Stimulated activated CD8-positive, alpha-beta memory T cell treated with anti-CD3 and anti-CD28 coated beads, Interleukin-15, amount 100 ng/mL, for 1 hour (primary cell): ENCODE measurements at regions not wholly inside any gene's neighbourhood (a gene's known extent, or its start where the extent isn't known, plus 50 kb on each side); places are given as distances from the start of the nearest gene placed in this dataset.

Experiments
- DNase-seq: peaks from one replicate; pipeline ENCODE4 v3.0.0-alpha.2; 2020; ENCODE audit warnings: low read depth

DNA sequence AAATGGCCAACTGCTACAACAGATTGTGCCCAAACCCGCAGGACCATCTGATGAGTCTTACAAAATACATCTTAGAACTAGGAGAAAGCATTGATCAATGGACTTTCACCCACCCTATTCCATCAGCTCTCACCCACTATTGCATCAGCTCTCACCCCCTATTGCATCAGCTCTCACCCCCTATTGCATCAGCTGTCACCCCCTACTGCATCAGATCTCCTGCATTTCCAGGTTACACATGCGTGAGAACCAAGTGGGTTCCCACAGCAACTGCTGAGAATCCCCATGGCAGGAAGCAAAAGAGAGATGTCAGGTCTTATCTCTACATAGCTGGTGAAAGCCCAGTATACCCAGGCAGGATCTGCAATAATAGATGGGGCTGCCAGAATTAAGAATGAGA is 533.5 kb downstream of the LTN1 start:
- no peak for DNase-seq

DNA sequence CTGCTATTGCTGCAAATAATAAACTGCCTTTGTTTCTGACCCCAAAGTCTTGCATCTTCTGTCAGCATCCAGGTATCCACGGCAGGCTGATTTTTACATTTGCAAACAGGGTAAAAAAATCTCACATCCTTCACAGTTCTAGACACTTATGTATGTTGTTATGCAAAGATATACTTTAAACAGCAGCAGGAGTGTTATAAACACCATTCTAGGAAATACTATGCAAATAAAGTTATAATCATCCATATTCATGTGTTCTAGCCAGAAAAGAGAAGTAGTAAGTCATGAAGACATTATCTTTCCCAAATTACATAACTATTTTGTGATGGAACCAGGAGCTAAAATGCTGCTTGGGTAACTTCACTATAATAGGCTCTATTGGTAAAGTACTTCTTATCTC is 534.2 kb downstream of the LTN1 start:
- no peak for DNase-seq

DNA sequence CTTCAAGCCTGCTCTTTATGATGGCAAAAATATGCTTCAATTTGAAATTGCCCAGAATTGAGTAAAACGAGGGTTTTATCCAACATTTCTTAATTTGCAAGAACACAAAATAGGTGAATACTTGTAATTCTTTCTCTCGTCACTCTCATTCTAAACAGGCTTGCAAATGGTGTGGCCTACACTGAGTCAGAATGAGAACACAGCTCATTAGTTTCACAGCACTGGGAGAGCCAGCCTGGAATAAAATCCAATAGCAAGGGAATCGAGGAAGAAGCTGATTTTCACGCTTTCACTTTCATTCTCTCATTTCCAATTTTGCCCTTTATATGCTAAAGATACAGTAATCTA is 537.5 kb downstream of the LTN1 start:
- DNase-seq = no peak

DNA sequence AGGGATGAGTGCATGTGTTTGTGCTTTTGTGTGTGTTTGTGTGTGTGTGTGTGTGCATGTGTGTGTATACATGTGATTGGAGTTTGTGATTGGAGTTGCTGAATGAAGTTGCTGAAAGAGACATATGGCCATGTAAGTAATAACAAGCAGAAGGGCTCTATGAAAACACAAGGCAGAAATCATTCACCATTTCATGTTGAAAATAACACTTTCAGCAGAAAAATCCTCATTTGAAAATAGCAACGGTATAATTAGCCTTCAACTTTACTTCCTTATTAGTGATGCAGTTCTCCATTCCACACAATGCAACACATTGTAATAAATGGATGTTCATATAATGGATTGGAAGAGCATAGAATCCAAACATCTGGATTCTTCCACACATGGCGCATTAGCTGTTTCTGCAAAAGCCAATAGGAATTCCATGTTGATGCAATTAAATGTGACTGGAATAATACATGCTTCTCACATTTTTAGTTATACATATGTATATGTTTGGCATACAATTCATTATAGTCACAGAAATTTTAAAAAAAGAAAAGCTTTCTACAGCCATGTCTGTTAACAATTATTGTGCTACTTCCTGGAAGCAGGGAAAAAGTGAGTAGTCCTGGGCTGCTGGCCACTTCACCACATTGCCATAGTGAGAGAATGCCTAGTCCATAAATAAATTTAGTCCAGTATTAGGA is 538.0 kb downstream of the LTN1 start:
- no peak for DNase-seq

DNA sequence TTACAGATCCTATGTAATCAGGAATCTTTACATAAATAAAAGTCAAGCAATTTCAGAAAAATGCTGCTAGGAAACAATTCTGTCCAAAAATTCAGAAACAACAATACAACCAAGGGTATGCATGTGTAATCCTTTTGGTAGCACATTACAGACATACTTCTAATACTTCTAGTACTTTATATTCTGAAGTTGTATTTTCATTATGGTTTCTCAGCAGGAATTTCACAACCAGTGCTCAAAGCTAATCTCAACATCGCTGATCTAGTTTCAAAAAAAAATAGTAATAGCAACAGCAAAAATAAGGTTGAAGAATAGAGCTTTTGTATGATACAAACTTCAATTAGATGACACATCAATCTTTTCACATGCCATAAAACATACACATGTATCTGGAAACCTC is 545.2 kb downstream of the LTN1 start:
- DNase-seq = no peak

DNA sequence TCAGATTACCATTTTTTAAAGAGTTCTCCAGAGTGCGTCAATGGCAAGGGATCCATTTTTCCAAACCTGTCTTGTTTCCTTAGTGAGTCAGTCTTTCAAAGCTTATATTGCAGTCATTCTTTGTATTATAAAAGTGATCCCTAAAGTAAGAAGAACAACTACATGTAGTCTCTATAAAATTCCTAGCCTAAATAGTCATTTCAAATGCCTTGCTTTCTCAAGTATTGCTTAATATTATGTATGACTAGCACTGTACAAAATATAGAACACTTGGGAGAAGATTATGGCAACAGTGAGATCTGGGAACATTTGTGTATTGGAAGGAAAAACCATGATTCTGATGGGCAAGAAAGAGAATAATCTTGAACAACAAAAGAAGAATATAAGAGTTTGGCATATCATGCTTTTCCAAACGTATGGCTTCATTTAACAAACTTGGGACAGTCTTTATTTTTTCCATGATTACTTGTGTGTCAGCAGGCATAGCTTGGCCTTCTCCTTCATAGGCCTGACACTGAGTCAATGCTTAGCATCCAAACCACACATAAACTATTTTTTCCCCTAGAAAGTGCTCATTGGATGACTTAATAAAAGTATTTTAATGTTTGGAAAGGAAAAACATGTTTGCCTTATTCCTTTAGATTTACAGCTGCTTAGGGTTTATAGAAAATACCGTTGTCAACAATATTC is 547.4 kb downstream of the LTN1 start:
- no peak for DNase-seq

DNA sequence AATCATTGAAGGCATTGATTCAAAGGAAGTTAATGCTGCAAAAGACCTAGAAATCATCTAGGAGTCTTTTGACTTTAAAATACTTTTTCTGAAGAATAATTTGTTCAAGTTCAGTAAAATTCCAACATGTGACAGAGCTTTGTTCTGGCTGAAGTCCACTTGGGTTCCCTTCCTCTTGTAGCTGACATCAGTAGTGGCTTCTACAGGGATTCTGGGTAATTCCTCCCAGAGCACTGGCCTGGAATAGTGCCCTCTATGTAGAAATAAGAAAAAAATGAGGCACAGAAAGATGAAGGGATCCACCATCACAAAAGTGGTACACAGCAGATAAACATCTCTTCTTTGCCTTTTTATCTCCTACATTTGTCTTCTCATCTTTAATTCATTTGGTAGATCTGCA is 548.1 kb downstream of the LTN1 start:
- DNase-seq = no peak

DNA sequence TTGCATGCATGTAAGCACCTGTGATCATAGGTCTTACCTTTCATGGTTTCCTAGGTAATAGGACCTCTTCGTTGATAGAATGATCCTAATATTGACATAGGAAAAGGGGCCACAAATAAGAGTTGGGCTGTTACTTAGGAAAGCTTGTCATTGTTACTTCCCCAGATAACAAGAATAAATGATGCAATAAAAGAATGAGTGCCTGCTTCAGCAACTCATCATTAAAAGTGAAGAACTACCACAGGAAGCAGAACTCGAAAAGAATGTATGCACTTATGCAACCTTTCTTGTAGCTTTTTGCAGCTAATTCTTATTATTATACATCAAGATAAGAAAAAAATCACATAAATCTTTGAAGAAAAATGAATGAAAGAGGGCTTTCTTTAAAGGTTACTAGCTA is 548.6 kb downstream of the LTN1 start:
- DNase-seq = no peak

DNA sequence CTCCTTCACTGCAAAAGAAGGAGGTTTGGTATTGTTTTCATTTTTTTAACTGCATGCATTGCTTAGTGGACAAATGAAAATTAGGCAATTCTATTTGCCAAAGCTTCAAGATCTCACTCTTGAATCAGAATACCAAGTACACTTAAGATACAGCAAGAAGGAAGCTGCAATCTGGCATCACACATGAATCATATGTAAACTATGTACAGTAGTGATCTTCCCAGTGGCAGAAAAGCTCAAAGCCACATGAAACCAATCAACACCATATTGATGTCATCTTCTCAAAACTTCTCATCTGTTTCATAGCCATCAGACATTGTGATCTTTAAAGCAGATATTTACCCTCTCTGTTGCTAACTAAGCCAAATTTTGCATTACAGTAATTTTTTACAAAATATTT is 550.1 kb downstream of the LTN1 start:
- DNase-seq = no peak

DNA sequence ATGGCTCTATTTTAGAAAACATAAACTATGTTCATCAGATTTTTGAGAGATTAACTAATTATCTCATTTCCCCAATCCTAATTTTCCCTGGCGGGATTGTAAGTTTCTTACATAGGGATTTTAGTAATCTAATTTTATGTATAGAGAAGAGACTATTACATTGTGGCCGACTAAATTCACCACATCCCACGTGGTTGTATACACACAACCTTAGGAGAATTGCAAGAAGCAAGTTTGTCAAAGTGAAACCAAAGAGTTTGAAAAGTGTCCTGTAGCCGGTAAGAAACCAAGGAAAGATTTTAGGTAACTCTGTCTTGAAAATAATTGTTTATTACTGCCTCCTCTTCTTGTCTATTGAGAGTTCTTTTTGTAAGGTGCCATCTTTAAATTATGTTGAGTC is 550.6 kb downstream of the LTN1 start:
- no peak for DNase-seq

DNA sequence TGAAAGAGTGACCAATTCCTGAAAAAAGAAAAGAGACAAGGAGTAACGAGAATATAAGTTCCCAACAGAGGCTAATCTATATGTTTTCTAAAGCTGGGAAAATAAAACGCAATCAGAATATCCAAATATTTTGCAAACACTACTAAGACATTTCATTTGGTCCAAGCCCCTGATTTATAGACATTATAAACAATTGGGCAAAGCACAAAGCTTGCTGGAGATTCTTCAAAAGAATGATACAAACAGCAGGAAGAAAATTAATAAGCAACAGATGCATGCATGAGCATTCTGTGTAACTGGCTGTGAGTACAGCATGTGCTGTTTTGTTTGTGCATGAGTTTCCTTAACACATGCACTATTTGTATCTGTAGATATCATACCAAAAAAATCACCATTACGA is 552.9 kb downstream of the LTN1 start:
- no peak for DNase-seq

DNA sequence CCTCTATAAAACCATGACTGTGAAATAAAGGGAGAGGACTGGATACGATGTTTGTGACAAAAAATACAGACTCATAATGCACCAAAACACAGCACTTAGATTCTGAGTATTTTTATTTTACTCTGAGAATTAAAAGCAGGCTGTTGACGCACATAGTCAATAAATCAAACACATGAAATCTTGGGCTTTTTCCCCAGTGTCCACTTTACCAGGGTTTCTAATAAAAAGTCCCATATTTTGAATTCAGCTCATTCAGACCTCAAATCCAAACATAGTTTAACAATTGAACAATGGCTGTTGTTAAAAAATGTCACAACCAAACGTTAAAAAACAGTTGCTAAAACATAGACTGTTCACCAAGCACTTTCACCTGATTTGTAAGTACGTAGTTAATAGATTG is 553.4 kb downstream of the LTN1 start:
- DNase-seq = no peak

DNA sequence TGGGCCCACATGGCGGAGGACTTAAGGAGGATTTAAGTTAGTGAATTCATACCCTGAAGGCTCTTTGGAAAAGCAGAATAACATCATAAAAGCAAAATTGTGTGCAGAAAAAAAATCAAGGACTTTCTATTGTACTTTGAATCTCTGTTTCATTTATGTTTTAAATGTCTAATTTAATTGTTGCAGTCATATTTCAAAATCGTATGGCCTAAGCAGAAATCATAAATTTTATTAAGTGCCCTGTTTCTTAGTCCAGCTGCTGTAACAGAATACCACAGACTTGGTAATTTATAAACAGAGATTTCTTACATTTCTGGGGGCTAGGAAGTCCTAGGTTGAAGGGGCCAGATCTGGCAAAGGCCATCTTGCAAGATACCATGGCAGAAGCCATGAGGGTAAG is 555.6 kb downstream of the LTN1 start:
- no peak for DNase-seq

DNA sequence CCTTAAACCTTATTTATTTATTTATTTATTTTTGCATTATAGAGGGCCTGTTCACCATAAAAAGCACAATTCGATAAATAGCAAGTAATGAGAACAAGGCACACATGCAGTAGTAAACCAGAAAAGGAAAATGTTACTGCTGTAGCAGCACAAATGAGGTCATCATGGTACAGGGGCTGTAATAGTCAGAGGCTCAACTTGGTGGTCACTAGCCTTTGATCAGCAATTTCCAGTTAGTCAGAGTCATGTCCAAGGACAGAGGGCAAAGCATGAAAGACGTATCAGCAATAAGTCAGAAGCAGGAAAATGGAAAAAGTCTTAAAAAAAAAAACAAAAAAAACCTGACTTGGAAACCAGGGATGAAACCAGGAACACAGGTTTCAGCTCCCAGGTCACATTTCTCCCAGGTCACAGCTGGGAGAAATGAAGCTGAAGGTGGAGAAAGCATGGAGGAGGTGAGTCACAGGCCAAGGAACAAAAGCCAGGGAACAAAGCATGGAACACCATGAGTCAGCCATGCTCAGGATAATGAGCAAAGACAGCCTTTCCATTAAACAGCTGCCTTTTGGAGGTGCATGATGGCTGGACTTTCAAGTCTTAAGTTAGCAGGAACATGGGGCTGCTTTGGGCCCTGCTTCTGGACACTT is 556.3 kb downstream of the LTN1 start:
- no peak for DNase-seq

DNA sequence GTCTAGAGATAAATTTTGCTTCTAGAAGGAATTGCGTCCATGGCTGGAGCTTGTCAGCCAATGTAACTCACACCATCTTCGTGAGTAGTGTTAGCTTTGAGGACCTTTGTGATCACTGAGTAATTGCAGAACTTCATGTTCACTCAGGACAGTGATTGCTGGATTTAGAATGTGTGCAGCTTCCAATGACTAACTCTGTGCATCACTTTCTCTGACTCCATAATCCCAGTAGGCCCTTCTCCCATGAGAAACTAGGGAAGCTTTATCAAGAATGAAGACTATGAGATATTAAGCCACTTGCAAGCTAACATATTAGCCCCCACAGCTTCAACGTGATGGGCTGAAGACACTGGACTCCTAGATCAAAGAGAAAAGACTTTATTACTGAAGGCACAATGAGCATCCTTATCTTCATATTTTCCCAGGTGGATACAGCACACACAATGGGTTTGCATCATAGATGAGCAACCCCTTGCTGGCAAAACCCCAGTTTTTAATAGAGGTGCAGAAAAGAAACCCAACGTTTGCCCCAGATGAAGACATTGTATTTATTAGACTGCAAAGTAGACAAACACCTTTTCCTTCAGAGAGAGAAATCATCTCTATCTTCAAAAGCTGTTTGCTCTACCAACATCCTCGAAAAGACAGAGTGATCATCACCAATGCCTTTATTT is 561.0 kb downstream of the LTN1 start:
- DNase-seq = no peak

DNA sequence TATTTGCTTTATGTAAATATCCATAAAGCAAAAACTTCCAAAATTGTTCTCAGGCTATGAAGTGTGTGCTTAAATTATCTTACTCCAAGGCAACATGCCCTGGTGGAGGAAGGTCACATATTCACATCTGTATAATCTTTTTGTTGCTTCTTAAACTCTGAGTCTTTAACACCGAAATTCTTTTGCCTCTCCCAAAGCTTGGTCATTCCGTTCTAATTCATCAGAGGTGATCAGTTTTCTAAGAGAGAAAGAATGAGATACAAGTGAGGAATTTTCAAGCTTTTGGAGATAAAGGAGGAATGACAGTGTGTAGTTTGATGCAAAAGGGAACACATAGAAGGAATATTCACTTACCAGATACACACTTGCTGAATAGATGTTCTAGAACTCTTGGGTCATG is 561.7 kb downstream of the LTN1 start:
- no peak for DNase-seq

DNA sequence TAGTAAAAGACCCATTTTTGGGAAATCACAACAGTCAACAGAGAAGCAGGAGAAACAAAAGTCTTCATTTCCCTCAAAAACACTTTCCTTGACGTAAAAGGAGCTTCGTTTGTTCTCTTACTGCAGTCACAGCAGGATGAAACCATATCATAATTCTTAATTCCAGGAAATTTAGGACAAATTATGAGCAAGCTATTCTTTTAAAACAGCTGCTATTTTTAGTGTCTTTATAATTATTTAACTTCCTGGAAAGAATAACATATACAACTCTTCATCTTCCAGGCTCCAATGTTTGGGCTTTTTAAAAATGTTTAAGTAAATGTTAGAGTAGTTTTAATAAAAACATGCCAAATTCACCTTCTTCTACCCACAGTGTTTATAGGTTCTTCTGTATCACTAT is 563.5 kb downstream of the LTN1 start:
- no peak for DNase-seq

DNA sequence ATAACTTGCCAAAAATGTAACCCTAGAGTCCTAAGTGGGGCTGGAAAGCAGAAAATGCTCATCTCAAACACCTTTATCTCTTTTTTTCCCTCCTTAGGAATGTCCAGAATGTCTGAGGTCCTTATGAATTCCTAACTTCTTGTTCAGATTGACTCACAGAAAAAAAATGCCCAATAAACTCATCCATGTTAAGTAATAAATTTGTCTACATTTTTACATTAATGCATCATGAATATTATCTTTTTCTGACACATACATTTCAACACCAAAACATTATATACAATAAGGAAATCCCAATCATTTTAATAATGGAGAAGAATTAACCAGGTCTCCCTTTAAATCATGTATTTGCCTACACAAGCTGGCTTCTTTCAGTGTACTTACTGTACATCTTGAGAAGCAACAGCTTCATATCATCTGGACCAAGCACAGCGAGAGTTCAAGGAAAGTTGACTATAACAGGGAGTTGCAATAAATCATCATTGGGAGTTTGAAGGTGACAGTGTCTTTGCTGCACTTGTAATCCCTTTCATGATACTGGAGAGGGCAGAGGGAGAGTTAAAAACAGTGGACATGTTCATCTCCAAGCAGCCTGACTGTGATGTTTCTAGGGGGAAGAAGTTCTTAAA is 565.2 kb downstream of the LTN1 start:
- no peak for DNase-seq

DNA sequence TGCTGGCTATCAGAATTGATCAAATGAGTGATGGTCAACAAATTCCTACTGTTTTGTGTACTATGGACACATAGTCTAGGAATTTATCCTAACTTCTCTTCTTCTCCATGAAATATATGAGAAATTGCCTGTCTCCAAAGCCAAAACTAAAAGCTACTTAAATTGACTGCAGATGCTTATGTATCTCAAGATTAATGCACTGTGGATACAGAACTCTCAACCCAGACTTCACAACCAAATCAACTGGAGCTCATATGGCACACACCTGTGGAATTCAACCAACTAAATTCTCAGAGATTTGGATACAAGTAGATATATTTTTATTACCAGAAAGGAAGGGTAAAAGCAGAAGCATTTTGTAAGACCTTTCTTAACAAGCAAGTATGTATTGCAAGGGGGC is 566.1 kb downstream of the LTN1 start:
- no peak for DNase-seq

DNA sequence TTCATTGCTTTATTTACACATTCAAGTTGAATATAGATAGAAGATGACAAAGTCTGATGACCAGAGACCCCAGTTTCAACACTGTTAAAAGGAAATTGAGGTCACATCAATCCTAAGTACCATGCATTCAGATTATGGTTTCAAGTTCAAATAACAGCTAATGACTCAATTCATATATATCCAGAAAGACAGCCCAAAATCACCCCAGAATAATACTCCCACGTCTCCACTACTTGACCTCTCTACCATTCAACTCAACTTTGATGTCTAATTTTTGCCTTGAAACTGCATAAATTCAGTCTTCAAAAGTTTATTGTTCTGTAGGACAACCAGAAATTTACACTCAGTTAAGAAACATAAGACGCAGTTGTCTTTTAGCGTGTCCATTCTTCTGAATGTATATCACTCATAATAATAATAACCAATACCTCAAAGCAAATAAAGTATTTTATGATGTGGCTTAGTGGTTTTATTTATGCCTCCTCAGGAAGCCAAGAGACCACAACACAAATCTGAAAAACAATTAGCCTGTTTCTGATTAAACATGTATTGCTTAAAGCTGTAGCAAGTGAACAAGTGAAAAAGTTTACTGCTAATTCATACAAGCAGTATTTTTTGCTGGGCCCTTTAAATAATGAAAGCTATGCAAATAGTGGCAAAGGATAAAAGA is 569.0 kb downstream of the LTN1 start:
- DNase-seq = no peak

DNA sequence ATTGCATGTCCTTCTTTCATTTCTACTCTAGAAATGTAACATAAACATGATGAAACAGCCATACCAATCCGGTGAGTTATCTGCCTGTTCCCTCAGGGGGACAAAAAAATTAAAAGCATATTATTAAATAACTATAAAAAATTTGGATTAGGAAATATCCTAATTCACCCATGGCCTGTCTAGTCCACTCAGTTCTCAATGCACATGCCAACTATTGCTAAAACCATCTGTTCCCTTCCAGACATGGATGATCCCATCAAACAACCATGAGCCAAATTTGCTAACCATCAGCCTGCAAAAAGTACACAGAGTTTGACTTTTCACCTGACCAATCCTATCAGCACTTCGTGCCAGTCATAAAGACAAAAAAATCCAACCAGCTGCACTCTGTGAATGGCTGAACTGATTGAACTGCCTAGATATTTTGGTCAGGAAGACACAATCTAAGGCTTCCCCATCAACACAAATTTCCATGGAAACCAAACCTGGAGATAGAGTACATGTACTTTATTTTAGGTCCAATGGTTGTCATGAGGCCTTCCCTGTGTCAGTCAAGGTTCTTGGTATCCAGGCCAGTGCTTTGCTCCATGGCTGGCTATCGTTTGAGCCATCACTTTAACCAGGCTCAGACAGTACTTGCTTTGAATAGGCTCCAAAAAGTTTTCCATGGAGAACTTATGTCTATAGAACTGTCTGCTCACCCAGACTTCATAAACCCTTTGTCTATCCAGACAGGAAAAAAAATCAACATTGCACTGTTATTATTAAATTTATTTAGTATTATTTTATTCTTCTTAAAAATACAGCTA is 570.8 kb downstream of the LTN1 start:
- DNase-seq = no peak
